H1 (cell line): ENCODE measurements at regions not wholly inside any gene's neighbourhood (a gene's known extent, or its start where the extent isn't known, plus 50 kb on each side); places are given as distances from the start of the nearest gene placed in this dataset.

Experiments
- GABPA ChIP-seq: IDR thresholded peaks from 2 replicates; pipeline ENCODE4 v1.6.1; 2011; ENCODE audit warnings: mild to moderate bottlenecking, low read length, moderate library complexity, borderline replicate concordance; ENCODE audit not compliant: insufficient read depth
- HDAC2 ChIP-seq, 2 experiments: fragments of 300-600 bp in 1 of 2; sonication (generic) in 1 of 2; IDR thresholded peaks; 2 replicates each; pipeline ENCODE4 v1.6.1; 2011 to 2012; ENCODE audit warnings: low read depth in 2 of 2, low read length in 2 of 2, mild to moderate bottlenecking in 2 of 2, moderate library complexity in 2 of 2, borderline replicate concordance in 1 of 2, inconsistent platforms in 1 of 2

GRCh38 chr13:39208636-39209035, 170.4 kb downstream of the NHLRC3 start (continued):
- no peak for TF ChIP-seq GABPA
- TF ChIP-seq HDAC2 (IDR thresholded peaks at IDR 0.05; ENCODE audit: borderline replicate concordance in 1 of 2, low read depth in 2 of 2, low read length in 2 of 2): no peak
